SK-N-SH (cell line): ENCODE measurements at regions not wholly inside any gene's neighbourhood (a gene's known extent, or its start where the extent isn't known, plus 50 kb on each side); places are given as distances from the start of the nearest gene placed in this dataset.

ENCODE experiments used
- CTCF ChIA-PET: fragments of 300-600, 350-600 bp; formaldehyde crosslinking; extraction: SDS; loops from one replicate; lab custom pipeline; 2021; lab: Yijun Ruan, JAX
- POLR2A ChIA-PET: fragments of 350-600 bp; sonication (Branson Sonifier 250); formaldehyde crosslinking; extraction: SDS; loops from one replicate; lab custom pipeline; 2020; ENCODE audit warnings: antibody characterized with exemption, inconsistent platforms; lab: Yijun Ruan, JAX
- DNase-seq: peaks from one replicate; pipeline ENCODE4 v3.0.0; 2012
- H2AFZ ChIP-seq: fragments of 200-600 bp; sonication (generic); 2 replicates; pipeline ENCODE4 v1.8.1; 2016; ENCODE audit warnings: antibody characterized with exemption, mild to moderate bottlenecking, low read depth
- H3F3A ChIP-seq: fragments of 200-600 bp; sonication (generic); replicated peaks from 2 replicates; pipeline ENCODE3; 2016; ENCODE audit warnings: antibody characterized with exemption, mild to moderate bottlenecking; ENCODE audit not compliant: insufficient read depth
- H3K27ac ChIP-seq, 2 experiments: fragments of 200-500 bp in 1 of 2; fragments of 200-600 bp in 1 of 2; sonication (Bioruptor generic) in 1 of 2; sonication (generic), shearing (Covaris generic) in 1 of 2; 2 replicates each; pipeline versions ENCODE4 v1.5.1 to v1.6.1; 2014 to 2016; ENCODE audit warnings: low read depth in 2 of 2, inconsistent platforms in 1 of 2, low read length in 1 of 2, mild to moderate bottlenecking in 1 of 2, mixed read lengths in 1 of 2
- H3K27me3 ChIP-seq: fragments of 200-600 bp; sonication (generic), shearing (Covaris generic); 2 replicates; pipeline ENCODE4 v1.6.1; 2016; ENCODE audit warnings: mixed run types; ENCODE audit not compliant: insufficient read depth
- H3K36me3 ChIP-seq, 2 experiments: fragments of 200-500 bp in 1 of 2; fragments of 200-600 bp in 1 of 2; sonication (Bioruptor generic) in 1 of 2; sonication (generic) in 1 of 2; replicated peaks in 1 of 2; 2 replicates each; pipeline versions ENCODE3 to v1.5.1; 2014 to 2016; ENCODE audit warnings: low read length in 1 of 2, mild to moderate bottlenecking in 1 of 2; ENCODE audit not compliant: insufficient read depth in 2 of 2, control insufficient read depth in 1 of 2
- H3K4me1 ChIP-seq, 2 experiments: fragments of 200-500 bp in 1 of 2; fragments of 200-600 bp in 1 of 2; sonication (Bioruptor generic) in 1 of 2; sonication (generic), shearing (Covaris generic) in 1 of 2; 2 replicates each; pipeline versions ENCODE4 v1.5.1 to v1.6.1; 2014 to 2016; ENCODE audit warnings: low read depth in 1 of 2, low read length in 1 of 2, mixed run types in 1 of 2; ENCODE audit not compliant: insufficient read depth in 2 of 2, control insufficient read depth in 1 of 2
- H3K4me2 ChIP-seq: fragments of 200-600 bp; sonication (generic), shearing (Covaris generic); 2 replicates; pipeline ENCODE4 v1.6.1; 2017; ENCODE audit warnings: mixed run types
- H3K4me3 ChIP-seq, 2 experiments: fragments of 200-500 bp in 1 of 2; fragments of 200-600 bp in 1 of 2; sonication (Bioruptor generic) in 1 of 2; sonication (generic), shearing (Covaris generic) in 1 of 2; 2 replicates each; pipeline versions ENCODE4 v1.5.1 to v1.8.1; 2014 to 2016; ENCODE audit warnings: low read depth in 2 of 2, inconsistent platforms in 1 of 2, low read length in 1 of 2, mild to moderate bottlenecking in 1 of 2, mixed read lengths in 1 of 2, moderate library complexity in 1 of 2
- H3K79me2 ChIP-seq: fragments of 200-600 bp; sonication (generic); 2 replicates; pipeline ENCODE4 v1.8.1; 2017; ENCODE audit warnings: mild to moderate bottlenecking; ENCODE audit not compliant: insufficient read depth
- H3K9ac ChIP-seq: fragments of 200-600 bp; sonication (generic); 2 replicates; pipeline ENCODE4 v1.6.1; 2017; ENCODE audit warnings: mixed run types
- H3K9me2 ChIP-seq: fragments of 200-600 bp; sonication (generic); 2 replicates; pipeline ENCODE4 v1.6.1; 2017; ENCODE audit warnings: mixed run types
- H3K9me3 ChIP-seq: fragments of 200-600 bp; sonication (generic); 2 replicates; pipeline ENCODE4 v1.6.1; 2017; ENCODE audit warnings: mixed run types, mild to moderate bottlenecking, moderate library complexity
- H4K20me1 ChIP-seq: fragments of 200-600 bp; sonication (generic); 2 replicates; pipeline ENCODE4 v1.6.1; 2017; ENCODE audit warnings: mild to moderate bottlenecking, mixed run types; ENCODE audit not compliant: insufficient read depth
- CTCF ChIP-seq: fragments of 200-600 bp; sonication (generic); IDR thresholded peaks from 2 replicates; pipeline ENCODE4 v1.6.1; 2017; ENCODE audit warnings: antibody characterized with exemption, mild to moderate bottlenecking, moderate library complexity
- ELF1 ChIP-seq: IDR thresholded peaks from 2 replicates; pipeline ENCODE4 v1.4.0; 2012
- IRF3 ChIP-seq: fragments of 150-350 bp; IDR thresholded peaks from 2 replicates; pipeline ENCODE4 v1.6.1; 2016; ENCODE audit warnings: mild to moderate bottlenecking, low read depth, low read length
- MAX ChIP-seq: IDR thresholded peaks from 2 replicates; pipeline ENCODE4 v1.4.0; 2012; ENCODE audit warnings: low read depth
- NRF1 ChIP-seq: IDR thresholded peaks from 2 replicates; pipeline ENCODE4 v1.6.1; 2012; ENCODE audit warnings: low read depth, mild to moderate bottlenecking, low read length
- PBX3 ChIP-seq: IDR thresholded peaks from 2 replicates; pipeline ENCODE4; 2012
- RCOR1 ChIP-seq: fragments of 150-350 bp; IDR thresholded peaks from 2 replicates; pipeline ENCODE4 v1.6.1; 2017; ENCODE audit warnings: antibody characterized with exemption, low read length
- REST ChIP-seq: IDR thresholded peaks from 2 replicates; pipeline ENCODE4 v1.6.1; 2012; ENCODE audit warnings: mild to moderate bottlenecking, low read depth, low read length, moderate library complexity
- SMC3 ChIP-seq: IDR thresholded peaks from 2 replicates; pipeline ENCODE4 v1.6.1; 2012; ENCODE audit warnings: low read depth, low read length, improper control_type of control experiment
- TAF1 ChIP-seq: IDR thresholded peaks from 2 replicates; pipeline ENCODE4 v1.6.1; 2012; ENCODE audit warnings: low read depth, mild to moderate bottlenecking, low read length, moderate library complexity, borderline replicate concordance
- USF1 ChIP-seq: IDR thresholded peaks from 2 replicates; pipeline ENCODE4 v1.4.0; 2012; ENCODE audit warnings: low read depth, borderline replicate concordance
- YY1 ChIP-seq: IDR thresholded peaks from 2 replicates; pipeline ENCODE4 v1.4.0; 2012; ENCODE audit warnings: low read depth, mild to moderate bottlenecking
- ZBTB33 ChIP-seq: IDR thresholded peaks from 2 replicates; pipeline ENCODE4 v1.4.0; 2012; ENCODE audit warnings: low read depth, borderline replicate concordance
- WGBS: methylation state at CpG from one replicate; pipeline ENCODE4 v1.1.6; 2017; ENCODE audit warnings: low lambda C conversion rate; 5-methylcytosine and 5-hydroxymethylcytosine counted together

- TF ChIP-seq IRF3, result no peak
- TF ChIP-seq NRF1, result no peak
- no peak for TF ChIP-seq TAF1
- TF ChIP-seq MAX, result no peak
- H4K20me1 ChIP-seq, result no peaks in the 10 kb centered on the region
- H3K4me1 ChIP-seq, result peaks cover 0 to 21% of the 10 kb centered on the region in 2 experiments; a peak in 1 of 4 replicates
- ChIA-PET CTCF (interaction anchor here (2.1 to 2.4 kb wide), 3 partner anchors 17 to 332 kb away, joined by 4 to 11 read pairs (median 10); no protein-coding TSS in a partner anchor), POLR2A (no interaction called here)
- H3K79me2 ChIP-seq, result no peaks in the 10 kb centered on the region
- H3K36me3 ChIP-seq, result no peaks in the 10 kb centered on the region
- 25% methylated on average over 9 of the region's 10 CpGs for WGBS
- H3K4me3 ChIP-seq, result no peak overlapping the region
- no peak overlapping the region for H3K9ac ChIP-seq
- no peaks in the 10 kb centered on the region for H3K9me3 ChIP-seq
- no peak for DNase-seq
- no peak overlapping the region for H2AFZ ChIP-seq
- H3K27me3 ChIP-seq, result no peaks in the 10 kb centered on the region
- no peak overlapping the region for H3K4me2 ChIP-seq
- H3K27ac ChIP-seq, result no peak overlapping the region
- H3K9me2 ChIP-seq, result no peaks in the 10 kb centered on the region
- no peaks in the 10 kb centered on the region for H3F3A ChIP-seq
Measured at GRCh38 chr12:131436922-131437705, 273.8 kb upstream of the SFSWAP start.

GRCh38 chr12:131437706-131438492 lies 273.0 kb upstream of the SFSWAP start:
- no peak overlapping the region for H2AFZ ChIP-seq
- no peaks in the 10 kb centered on the region for H3K36me3 ChIP-seq
- no peaks in the 10 kb centered on the region for H3K9me3 ChIP-seq
- 14% methylated on average over 2 of the region's 9 CpGs for WGBS
- no peak overlapping the region for H3K27ac ChIP-seq
- no peak overlapping the region for H3K9ac ChIP-seq
- H3K9me2 ChIP-seq, result no peaks in the 10 kb centered on the region
- H3K4me1 ChIP-seq, result peaks cover 0 to 21% of the 10 kb centered on the region in 2 experiments; a peak in 1 of 4 replicates
- H3K27me3 ChIP-seq, result no peaks in the 10 kb centered on the region
- DNase-seq, result no peak
- H4K20me1 ChIP-seq, result no peaks in the 10 kb centered on the region
- H3F3A ChIP-seq, result no peaks in the 10 kb centered on the region
- H3K4me3 ChIP-seq, result no peak overlapping the region
- H3K4me2 ChIP-seq, result no peak overlapping the region
- ChIA-PET CTCF (interaction anchor here (1.3 to 2.4 kb wide), 5 partner anchors 16 to 522 kb away, joined by 4 to 11 read pairs (median 6); no protein-coding TSS in a partner anchor), POLR2A (no interaction called here)
- H3K79me2 ChIP-seq, result no peaks in the 10 kb centered on the region
- TF ChIP-seq SMC3 (no peak), REST (no peak), ZBTB33 (no peak), PBX3 (no peak), CTCF (no peak), ELF1 (no peak), YY1 (no peak), USF1 (no peak), RCOR1 (no peak)
